Liver (tissue), 8 donors: ENCODE measurements at regions not wholly inside any gene's neighbourhood (a gene's known extent, or its start where the extent isn't known, plus 50 kb on each side); places are given as distances from the start of the nearest gene placed in this dataset.

Experiments used
- DNase-seq: peaks from one replicate; pipeline ENCODE4 v3.0.0-alpha.2; 2017; ENCODE audit warnings: low spot score
- H3K27ac ChIP-seq, 2 donors: one replicate each; pipeline ENCODE4 v1.7.0; 2013; ENCODE audit warnings: inconsistent platforms in 2 of 2, low read length in 2 of 2, control low read depth in 1 of 2, low read depth in 1 of 2, mild to moderate bottlenecking in 1 of 2
- H3K27me3 ChIP-seq, 4 donors: one replicate each; pipeline versions ENCODE4 v1.6.1 to v1.7.0; 2013; ENCODE audit warnings: low read length in 3 of 4, inconsistent platforms in 1 of 4, mild to moderate bottlenecking in 1 of 4, moderate library complexity in 1 of 4; ENCODE audit not compliant: control insufficient read depth in 4 of 4, insufficient read depth in 4 of 4
- H3K36me3 ChIP-seq, 4 donors: one replicate each; pipeline versions ENCODE4 v1.6.1 to v1.7.0; 2013; ENCODE audit warnings: low read length in 3 of 4, mild to moderate bottlenecking in 3 of 4, low read depth in 1 of 4, moderate library complexity in 1 of 4; ENCODE audit not compliant: control insufficient read depth in 4 of 4, insufficient read depth in 3 of 4
- H3K4me1 ChIP-seq, 4 donors: one replicate each; pipeline versions ENCODE4 v1.6.1 to v1.7.0; 2013; ENCODE audit warnings: low read length in 3 of 4, mild to moderate bottlenecking in 3 of 4, moderate library complexity in 1 of 4; ENCODE audit not compliant: control insufficient read depth in 4 of 4, insufficient read depth in 4 of 4
- H3K4me3 ChIP-seq, 3 donors: one replicate each; pipeline versions ENCODE4 v1.6.1 to v1.7.0; 2013; ENCODE audit warnings: low read length in 3 of 3, control low read depth in 1 of 3, low read depth in 1 of 3, mild to moderate bottlenecking in 1 of 3
- H3K9ac ChIP-seq, 2 donors: one replicate each; pipeline ENCODE4 v1.7.0; 2013; ENCODE audit warnings: low read length in 2 of 2, mild to moderate bottlenecking in 2 of 2, moderate library complexity in 2 of 2, control low read depth in 1 of 2, low read depth in 1 of 2
- H3K9me3 ChIP-seq, 4 donors: one replicate each; pipeline versions ENCODE4 v1.6.1 to v1.7.0; 2013; ENCODE audit warnings: low read length in 3 of 4; ENCODE audit not compliant: control insufficient read depth in 4 of 4
- ATF3 ChIP-seq: IDR thresholded peaks from 2 replicates; pipeline ENCODE4 v1.6.1; 2016; ENCODE audit warnings: antibody characterized with exemption
- CTCF ChIP-seq: fragments of 150-350 bp; IDR thresholded peaks from 2 replicates; pipeline ENCODE4 v1.5.1; 2017; ENCODE audit warnings: improper control_type of control experiment, low read depth, low read length; ENCODE audit not compliant: missing input control
- EGR1 ChIP-seq, 2 donors: IDR thresholded peaks; 2 replicates each; pipeline ENCODE4 v1.6.1; 2016 to 2018; ENCODE audit warnings: antibody characterized with exemption in 2 of 2, low read depth in 2 of 2
- FOXA1 ChIP-seq: IDR thresholded peaks from 2 replicates; pipeline ENCODE4 v1.6.1; 2016; ENCODE audit warnings: antibody characterized with exemption
- FOXA2 ChIP-seq: IDR thresholded peaks from 2 replicates; pipeline ENCODE4 v1.6.1; 2016; ENCODE audit warnings: antibody characterized with exemption
- GABPA ChIP-seq, 2 donors: IDR thresholded peaks in 1 of 2; conservative IDR thresholded peaks in 1 of 2; 2 replicates each; pipeline ENCODE4 v1.6.1; 2016; ENCODE audit warnings: antibody characterized with exemption in 2 of 2, mild to moderate bottlenecking in 1 of 2, moderate library complexity in 1 of 2
- HNF4A ChIP-seq, 2 donors: conservative IDR thresholded peaks; 2 replicates each; pipeline ENCODE4 v1.6.1; 2016; ENCODE audit warnings: antibody characterized with exemption in 2 of 2, mild to moderate bottlenecking in 2 of 2
- JUND ChIP-seq, 2 donors: IDR thresholded peaks; 2 replicates each; pipeline ENCODE4 v1.6.1; 2016; ENCODE audit warnings: antibody characterized with exemption in 2 of 2
- MAX ChIP-seq: IDR thresholded peaks from 2 replicates; pipeline ENCODE4 v1.6.1; 2016; ENCODE audit warnings: antibody characterized with exemption
- NR2F2 ChIP-seq: IDR thresholded peaks from 2 replicates; pipeline ENCODE4 v1.6.1; 2016; ENCODE audit warnings: antibody characterized with exemption
- RAD21 ChIP-seq, 2 donors: IDR thresholded peaks; 2 replicates each; pipeline ENCODE4 v1.6.1; 2016; ENCODE audit warnings: antibody characterized with exemption in 2 of 2, mild to moderate bottlenecking in 2 of 2
- RXRA ChIP-seq, 2 donors: IDR thresholded peaks; 2 replicates each; pipeline ENCODE4 v1.6.1; 2017 to 2018; ENCODE audit warnings: antibody characterized with exemption in 2 of 2, mild to moderate bottlenecking in 1 of 2
- SP1 ChIP-seq: IDR thresholded peaks from 2 replicates; pipeline ENCODE4 v1.6.1; 2018; ENCODE audit warnings: antibody characterized with exemption, mild to moderate bottlenecking
- TAF1 ChIP-seq: conservative IDR thresholded peaks from 2 replicates; pipeline ENCODE4 v1.6.1; 2016; ENCODE audit warnings: antibody characterized with exemption, mild to moderate bottlenecking
- YY1 ChIP-seq: IDR thresholded peaks from 2 replicates; pipeline ENCODE4 v1.6.1; 2016; ENCODE audit warnings: antibody characterized with exemption, mild to moderate bottlenecking
- ZBTB33 ChIP-seq: IDR thresholded peaks from 2 replicates; pipeline ENCODE4 v1.6.1; 2016; ENCODE audit warnings: antibody characterized with exemption
- WGBS: extraction: QIAGEN DNeasy Blood & Tissue Kit; methylation state at CpG from one replicate; pipeline ENCODE4 v1.1.7; 2013; 5-methylcytosine and 5-hydroxymethylcytosine counted together
- donor health status: healthy.
- donor health status: healthy.
- donor health status: healthy.
- donor health status: healthy.
- donor health status: healthy.

- Histone ChIP-seq H3K27me3 (no peaks in the 10 kb centered on the region), H3K4me3 (no peak overlapping the region), H3K9me3 (no peaks in the 10 kb centered on the region), H3K4me1 (no peaks in the 10 kb centered on the region), H3K9ac (no peak overlapping the region), H3K36me3 (no peaks in the 10 kb centered on the region), H3K27ac (no peak overlapping the region)
- no peak for TF ChIP-seq SP1
- TF ChIP-seq CTCF, result no peak
- TF ChIP-seq YY1, result no peak
- no peak for TF ChIP-seq TAF1
- no peak for TF ChIP-seq RXRA (IDR thresholded peaks at IDR 0.05)
- WGBS, result 87% methylated on average over 2 of the region's 2 CpGs
- no peak for DNase-seq
These were observed 274.9 kb upstream of the GALNT5 start for GRCh38 chr2:156982615-156983014.

- TF ChIP-seq ATF3, result no peak
- TF ChIP-seq TAF1, result no peak
- no peak for TF ChIP-seq MAX
- TF ChIP-seq ZBTB33, result no peak
- no peak for TF ChIP-seq NR2F2
- no peak for TF ChIP-seq FOXA1
- TF ChIP-seq RAD21 (IDR thresholded peaks at IDR 0.05), result no peak
- TF ChIP-seq JUND (IDR thresholded peaks at IDR 0.05), result no peak
- TF ChIP-seq HNF4A (conservative IDR thresholded peaks at IDR 0.05), result no peak
- TF ChIP-seq GABPA (IDR thresholded peaks at IDR 0.05 in 1 of 2, conservative IDR thresholded peaks at IDR 0.05 in 1 of 2), result no peak
- no peak for TF ChIP-seq SP1
- TF ChIP-seq FOXA2, result no peak
- no peak for TF ChIP-seq RXRA (IDR thresholded peaks at IDR 0.05)
- no peak for TF ChIP-seq EGR1 (IDR thresholded peaks at IDR 0.05; ENCODE audit: low read depth in 2 of 2)
- no peak for TF ChIP-seq CTCF
- TF ChIP-seq YY1, result no peak
- Histone ChIP-seq H3K27me3 (no peaks in the 10 kb centered on the region), H3K4me3 (no peak overlapping the region), H3K36me3 (no peaks in the 10 kb centered on the region), H3K9me3 (no peaks in the 10 kb centered on the region), H3K4me1 (no peaks in the 10 kb centered on the region), H3K9ac (no peak overlapping the region), H3K27ac (no peak overlapping the region)
- DNase-seq, result no peak
- 65% methylated on average over 4 of the region's 4 CpGs for WGBS
These were observed 271.0 kb upstream of the GALNT5 start for GRCh38 chr2:156986339-156986988.
